DOHH2 (cell line): ENCODE measurements at regions not wholly inside any gene's neighbourhood (a gene's known extent, or its start where the extent isn't known, plus 50 kb on each side); places are given as distances from the start of the nearest gene placed in this dataset.

ENCODE experiments used
- H3F3A ChIP-seq: fragments of 200-600 bp; sonication (generic), shearing (Covaris generic); 2 replicates; pipeline ENCODE4 v1.6.0; 2016; ENCODE audit warnings: antibody characterized with exemption, mild to moderate bottlenecking; ENCODE audit not compliant: control insufficient read depth, insufficient read depth
- H3K27ac ChIP-seq: fragments of 200-600 bp; sonication (generic); 2 replicates; pipeline ENCODE4 v1.5.1; 2014; ENCODE audit warnings: low read depth, mild to moderate bottlenecking, low read length, moderate library complexity
- H3K27me3 ChIP-seq: fragments of 200-600 bp; sonication (generic); 2 replicates; pipeline ENCODE4 v1.6.1; 2014; ENCODE audit warnings: mild to moderate bottlenecking, low read length, mixed read lengths; ENCODE audit not compliant: control insufficient read depth
- H3K36me3 ChIP-seq: fragments of 200-600 bp; sonication (generic); 2 replicates; pipeline ENCODE4 v1.6.1; 2014; ENCODE audit warnings: mild to moderate bottlenecking, low read length, moderate library complexity, mixed read lengths; ENCODE audit not compliant: control insufficient read depth
- H3K4me1 ChIP-seq: fragments of 200-600 bp; sonication (generic); 2 replicates; pipeline ENCODE4 v1.6.1; 2014; ENCODE audit warnings: mild to moderate bottlenecking, low read length, mixed read lengths; ENCODE audit not compliant: control insufficient read depth
- H3K4me2 ChIP-seq: fragments of 200-600 bp; sonication (generic); 2 replicates; pipeline ENCODE4 v1.6.0; 2014; ENCODE audit warnings: mild to moderate bottlenecking, low read length, moderate library complexity
- H3K4me3 ChIP-seq: fragments of 200-600 bp; sonication (generic); 2 replicates; pipeline ENCODE4 v1.5.1; 2014; ENCODE audit warnings: mild to moderate bottlenecking, low read length, mixed read lengths
- H3K79me2 ChIP-seq: fragments of 200-600 bp; sonication (generic); 2 replicates; pipeline ENCODE4 v1.6.1; 2014; ENCODE audit warnings: mild to moderate bottlenecking, low read length, mixed read lengths; ENCODE audit not compliant: control insufficient read depth
- H3K9me2 ChIP-seq: fragments of 200-600 bp; sonication (generic); replicated peaks from 2 replicates; pipeline ENCODE4 v1.6.1; 2014; ENCODE audit warnings: mild to moderate bottlenecking, low read length, mixed read lengths; ENCODE audit not compliant: control insufficient read depth
- H3K9me3 ChIP-seq: fragments of 200-600 bp; sonication (generic); 2 replicates; pipeline ENCODE4 v1.6.1; 2014; ENCODE audit warnings: antibody characterized with exemption, low read length, mixed read lengths; ENCODE audit not compliant: control insufficient read depth, insufficient read depth
- H4K20me1 ChIP-seq: fragments of 200-600 bp; sonication (generic); 2 replicates; pipeline ENCODE4 v1.6.0; 2014; ENCODE audit warnings: low read depth, mild to moderate bottlenecking, antibody characterized with exemption, low read length, moderate library complexity; ENCODE audit not compliant: control insufficient read depth, insufficient read depth
- CTCF ChIP-seq: fragments of 200-600 bp; sonication (generic); IDR thresholded peaks from one replicate; pipeline ENCODE4 v1.5.1; 2014; ENCODE audit warnings: antibody characterized with exemption, mild to moderate bottlenecking, low read depth, low read length; ENCODE audit not compliant: poor library complexity, severe bottlenecking
- EZH2phosphoT487 ChIP-seq: fragments of 200-600 bp; sonication (generic); IDR thresholded peaks from 2 replicates; pipeline ENCODE4 v1.6.1; 2017; ENCODE audit warnings: borderline replicate concordance, mild to moderate bottlenecking, antibody characterized with exemption, low read length, moderate library complexity, mixed read lengths

- Histone ChIP-seq H3F3A (no peaks in the 10 kb centered on the region), H3K36me3 (no peaks in the 10 kb centered on the region), H3K9me2 (no peaks in the 10 kb centered on the region), H3K4me2 (no peak overlapping the region), H3K9me3 (peaks cover 20% of the 10 kb centered on the region), H3K4me3 (0 out of 2 replicates have a peak overlapping the region, but pooled peaks have one; percentile 10), H3K79me2 (no peaks in the 10 kb centered on the region), H3K27me3 (peaks cover 9% of the 10 kb centered on the region), H3K27ac (no peak overlapping the region), H3K4me1 (peaks cover 14% of the 10 kb centered on the region), H4K20me1 (no peaks in the 10 kb centered on the region)
- TF ChIP-seq EZH2phosphoT487 (no peak), CTCF (no peak)
Measured at GRCh38 chr15:77844798-77845446, 212.2 kb upstream of the LINGO1 start.

- Histone ChIP-seq H3K9me2 (no peaks in the 10 kb centered on the region), H3K4me1 (peaks cover 14% of the 10 kb centered on the region), H3K79me2 (no peaks in the 10 kb centered on the region), H3K4me2 (no peak overlapping the region), H4K20me1 (no peaks in the 10 kb centered on the region), H3K27me3 (peaks cover 9% of the 10 kb centered on the region), H3K36me3 (no peaks in the 10 kb centered on the region), H3F3A (no peaks in the 10 kb centered on the region), H3K9me3 (peaks cover 20% of the 10 kb centered on the region), H3K4me3 (no peak overlapping the region), H3K27ac (no peak overlapping the region)
- TF ChIP-seq EZH2phosphoT487, result no peak
- no peak for TF ChIP-seq CTCF
Measured at GRCh38 chr15:77843546-77843945, 210.8 kb upstream of the LINGO1 start.

GRCh38 chr15:77840991-77841775 lies 208.5 kb upstream of the LINGO1 start:
- H4K20me1 ChIP-seq, result no peaks in the 10 kb centered on the region
- H3K27me3 ChIP-seq, result peaks cover 9% of the 10 kb centered on the region
- no peaks in the 10 kb centered on the region for H3F3A ChIP-seq
- H3K4me3 ChIP-seq, result no peak overlapping the region
- H3K4me2 ChIP-seq, result no peak overlapping the region
- H3K9me2 ChIP-seq, result no peaks in the 10 kb centered on the region
- no peak overlapping the region for H3K27ac ChIP-seq
- H3K9me3 ChIP-seq, result peaks cover 20% of the 10 kb centered on the region
- no peaks in the 10 kb centered on the region for H3K36me3 ChIP-seq
- TF ChIP-seq EZH2phosphoT487, result no peak
- TF ChIP-seq CTCF, result no peak
- no peaks in the 10 kb centered on the region for H3K79me2 ChIP-seq
- H3K4me1 ChIP-seq, result peaks cover 14% of the 10 kb centered on the region
